Peyer's patch (tissue), 4 donors: ENCODE measurements at regions not wholly inside any gene's neighbourhood (a gene's known extent, or its start where the extent isn't known, plus 50 kb on each side); places are given as distances from the start of the nearest gene placed in this dataset.

Source experiments
- CTCF ChIP-seq, 6 experiments: fragments of 450-650 bp in 4 of 6; fragments of 200-600 bp in 2 of 6; sonication (generic) in 1 of 6; IDR thresholded peaks; one replicate each; pipeline ENCODE4 v1.5.1; 2017 to 2019; ENCODE audit warnings: antibody characterized with exemption in 6 of 6, mild to moderate bottlenecking in 3 of 6, moderate library complexity in 1 of 6
- POLR2A ChIP-seq, 2 donors: fragments of 450-650 bp; IDR thresholded peaks; one replicate each; pipeline ENCODE4 v1.5.1; 2017; ENCODE audit warnings: antibody characterized with exemption in 2 of 2, mild to moderate bottlenecking in 2 of 2, moderate library complexity in 2 of 2

- TF ChIP-seq CTCF (IDR thresholded peaks at IDR 0.05) (no peak), POLR2A (IDR thresholded peaks at IDR 0.05) (no peak)
Measured at GRCh38 chr5:155625897-155626543, 612.5 kb downstream of the KIF4B start.
